CD8-positive, alpha-beta memory T cell (primary cell): ENCODE measurements at regions not wholly inside any gene's neighbourhood (a gene's known extent, or its start where the extent isn't known, plus 50 kb on each side); places are given as distances from the start of the nearest gene placed in this dataset.

Experiments used
- CTCF ChIA-PET: fragments of 350-600 bp; sonication (Branson Sonifier 250); formaldehyde crosslinking; loops from one replicate; lab custom pipeline; 2021; ENCODE audit warnings: antibody characterized with exemption; lab: Charles Lee
- POLR2A ChIA-PET: fragments of 350-600 bp; sonication (Branson Sonifier 250); formaldehyde crosslinking; loops from one replicate; lab custom pipeline; 2021; ENCODE audit warnings: antibody characterized with exemption; lab: Charles Lee
- DNase-seq, 5 donors: peaks; one replicate each; pipeline versions ENCODE4 v3.0.0 to v3.0.0-alpha.2; 2020 to 2022; ENCODE audit warnings: mixed read lengths in 1 of 5
- H3K27ac ChIP-seq: one replicate; pipeline ENCODE4 v1.7.0; 2013; ENCODE audit warnings: low read depth, mild to moderate bottlenecking, low read length, moderate library complexity
- H3K27me3 ChIP-seq: 2 replicates; pipeline ENCODE4 v1.7.0; 2013; ENCODE audit warnings: low read length, mild to moderate bottlenecking; ENCODE audit not compliant: insufficient read depth, poor library complexity, severe bottlenecking
- H3K36me3 ChIP-seq: 2 replicates; pipeline ENCODE4 v1.7.0; 2013; ENCODE audit warnings: mild to moderate bottlenecking, low read length, moderate library complexity; ENCODE audit not compliant: insufficient read depth
- H3K4me1 ChIP-seq: 2 replicates; pipeline ENCODE4 v1.7.0; 2013; ENCODE audit warnings: mild to moderate bottlenecking, low read length, moderate library complexity; ENCODE audit not compliant: insufficient read depth
- H3K4me3 ChIP-seq: 2 replicates; pipeline ENCODE4 v1.7.0; 2013; ENCODE audit warnings: mild to moderate bottlenecking, low read length
- H3K9me3 ChIP-seq: 2 replicates; pipeline ENCODE4 v1.7.0; 2013; ENCODE audit warnings: mild to moderate bottlenecking, low read length
- H3K27ac Mint-ChIP-seq, 8 donors: one replicate each; pipeline ENCODE4 v1.8.0; 2020 to 2021; ENCODE audit warnings: mixed read lengths in 8 of 8, mild to moderate bottlenecking in 6 of 8, inconsistent platforms in 3 of 8, moderate library complexity in 3 of 8
- H3K27me3 Mint-ChIP-seq, 2 donors: one replicate each; pipeline ENCODE4 v1.8.0; 2020 to 2021; ENCODE audit warnings: mixed read lengths in 2 of 2, mild to moderate bottlenecking in 1 of 2, moderate library complexity in 1 of 2
- H3K36me3 Mint-ChIP-seq, 3 donors: one replicate each; pipeline ENCODE4 v1.8.0; 2020 to 2021; ENCODE audit warnings: mixed read lengths in 3 of 3, inconsistent platforms in 1 of 3, mild to moderate bottlenecking in 1 of 3
- H3K4me1 Mint-ChIP-seq, 3 donors: one replicate each; pipeline ENCODE4 v1.8.0; 2020 to 2021; ENCODE audit warnings: mixed read lengths in 3 of 3, inconsistent platforms in 1 of 3, mild to moderate bottlenecking in 1 of 3
- H3K4me3 Mint-ChIP-seq, 7 donors: one replicate each; pipeline ENCODE4 v1.8.0; 2020 to 2021; ENCODE audit warnings: mixed read lengths in 7 of 7, mild to moderate bottlenecking in 6 of 7, moderate library complexity in 4 of 7, inconsistent platforms in 2 of 7
- H3K9me3 Mint-ChIP-seq, 5 donors: one replicate each; pipeline ENCODE4 v1.8.0; 2020 to 2022; ENCODE audit warnings: mixed read lengths in 5 of 5, mild to moderate bottlenecking in 3 of 5, moderate library complexity in 2 of 5, inconsistent platforms in 1 of 5

DNA sequence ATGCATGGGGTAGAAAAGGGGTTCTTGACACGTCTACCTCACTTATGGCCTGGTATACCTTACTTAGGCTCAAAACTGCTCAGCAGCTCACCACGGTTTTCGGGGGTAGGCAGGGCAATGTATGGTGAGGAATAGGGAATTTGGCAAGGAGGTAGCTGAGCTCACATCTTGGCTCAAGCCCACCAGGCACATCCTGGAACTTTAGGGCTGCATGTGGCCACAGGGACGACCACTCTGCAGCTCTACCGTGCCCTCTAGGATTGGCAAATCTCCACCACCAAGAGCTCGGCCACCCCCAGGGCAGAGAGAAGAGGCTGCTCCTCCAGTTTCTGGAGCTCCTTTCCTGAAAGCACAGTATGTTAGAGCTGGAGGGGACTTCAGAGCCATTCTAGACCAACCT lies 69.7 kb downstream of the MRPL46 start:
- no peaks in the 10 kb centered on the region for H3K4me1 Mint-ChIP-seq
- H3K4me3 Mint-ChIP-seq = no peak overlapping the region
- no peaks in the 10 kb centered on the region for H3K27me3 ChIP-seq
- no peak overlapping the region for H3K27ac Mint-ChIP-seq
- ChIA-PET CTCF (no interaction called here), POLR2A (no interaction called here)
- H3K4me1 ChIP-seq = no peaks in the 10 kb centered on the region
- no peaks in the 10 kb centered on the region for H3K36me3 ChIP-seq
- H3K4me3 ChIP-seq = no peak overlapping the region
- no peak overlapping the region for H3K27ac ChIP-seq
- H3K36me3 Mint-ChIP-seq = no peaks in the 10 kb centered on the region
- H3K9me3 Mint-ChIP-seq = no peaks in the 10 kb centered on the region
- DNase-seq = no peak
- H3K27me3 Mint-ChIP-seq = peaks cover 5 to 7% of the 10 kb centered on the region in 2 donors
- H3K9me3 ChIP-seq = no peaks in the 10 kb centered on the region

DNA sequence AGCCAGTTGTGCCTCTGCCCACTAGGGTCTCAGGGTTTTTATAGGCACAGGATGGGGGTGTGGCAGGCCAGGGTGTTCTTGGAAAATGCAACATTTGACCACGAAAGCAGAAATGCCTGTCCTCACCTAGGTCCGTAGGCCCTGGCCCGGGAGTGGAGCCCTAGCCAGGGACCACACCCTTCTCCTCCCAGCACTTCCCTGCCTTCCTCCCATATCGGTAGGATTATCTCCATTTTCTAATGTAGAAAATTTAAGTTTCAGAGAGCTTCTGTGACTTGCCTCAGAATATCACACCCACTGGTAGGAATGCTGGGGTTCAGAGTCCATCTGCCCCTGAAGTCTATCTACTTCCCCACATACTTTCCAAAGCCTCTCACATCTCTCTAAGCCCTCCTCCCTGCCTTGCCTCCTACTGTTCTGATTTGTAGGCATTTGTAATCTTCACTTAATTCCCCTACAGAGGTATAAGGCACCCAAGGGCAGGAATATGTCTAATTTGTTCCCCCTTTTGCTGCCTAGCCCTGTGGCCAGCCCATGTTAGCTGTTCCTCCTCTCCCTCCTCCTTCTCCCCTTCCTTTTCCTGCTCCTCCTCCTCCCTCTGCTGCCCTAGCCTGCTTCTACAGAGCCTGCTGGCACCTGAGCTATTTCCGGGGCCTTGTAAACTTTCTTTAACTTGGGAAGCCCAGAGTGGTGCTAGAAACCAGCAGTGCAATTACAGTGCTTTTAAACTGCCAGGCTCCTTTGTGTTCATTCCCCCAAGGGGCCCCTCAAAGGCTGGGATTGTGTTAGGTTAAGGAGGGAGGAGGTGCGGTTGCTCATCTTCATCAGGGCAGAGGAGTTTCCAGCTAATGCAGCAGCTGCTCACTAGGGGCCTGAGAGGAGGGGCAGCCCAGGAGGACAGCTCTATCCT lies 71.1 kb downstream of the MRPL46 start:
- Mint-ChIP-seq H3K27ac (no peak overlapping the region), H3K4me1 (no peaks in the 10 kb centered on the region), H3K27me3 (peaks cover 6 to 7% of the 10 kb centered on the region in 2 donors), H3K4me3 (no peak overlapping the region), H3K36me3 (no peaks in the 10 kb centered on the region), H3K9me3 (no peaks in the 10 kb centered on the region)
- H3K27me3 ChIP-seq = no peaks in the 10 kb centered on the region
- H3K27ac ChIP-seq = no peak overlapping the region
- CTCF ChIA-PET = no interaction called here
- H3K9me3 ChIP-seq = no peaks in the 10 kb centered on the region
- no peak overlapping the region for H3K4me3 ChIP-seq
- no peaks in the 10 kb centered on the region for H3K4me1 ChIP-seq
- no peaks in the 10 kb centered on the region for H3K36me3 ChIP-seq
- POLR2A ChIA-PET = no interaction called here
- DNase-seq = no peak

DNA sequence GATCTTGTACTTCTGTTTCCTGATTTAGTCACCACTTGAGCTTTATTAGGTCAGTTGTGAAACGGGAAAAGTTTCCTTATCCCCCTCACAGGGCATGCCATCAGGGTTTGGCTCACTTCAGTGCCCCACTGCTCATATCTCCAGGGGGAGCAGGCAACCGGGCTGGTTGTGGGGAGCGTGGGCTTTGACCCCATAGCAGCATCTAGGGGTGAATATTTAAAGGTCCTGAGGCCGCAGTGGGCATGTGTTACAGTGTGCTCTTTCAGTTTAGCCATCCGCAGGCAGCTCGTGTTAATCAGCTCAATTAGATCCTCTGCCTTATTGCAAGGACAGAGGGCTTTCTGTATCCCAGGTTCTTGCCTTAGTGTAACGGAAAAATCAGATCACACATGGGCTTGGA lies 71.9 kb downstream of the MRPL46 start:
- Histone ChIP-seq H3K4me1 (no peaks in the 10 kb centered on the region), H3K4me3 (no peak overlapping the region), H3K9me3 (no peaks in the 10 kb centered on the region), H3K36me3 (no peaks in the 10 kb centered on the region), H3K27ac (no peak overlapping the region), H3K27me3 (no peaks in the 10 kb centered on the region)
- Mint-ChIP-seq H3K36me3 (no peaks in the 10 kb centered on the region), H3K4me3 (no peak overlapping the region), H3K27me3 (peaks cover 4 to 8% of the 10 kb centered on the region in 2 donors), H3K4me1 (no peaks in the 10 kb centered on the region), H3K9me3 (no peaks in the 10 kb centered on the region), H3K27ac (no peak overlapping the region)
- ChIA-PET POLR2A (no interaction called here), CTCF (no interaction called here)
- DNase-seq = no peak

DNA sequence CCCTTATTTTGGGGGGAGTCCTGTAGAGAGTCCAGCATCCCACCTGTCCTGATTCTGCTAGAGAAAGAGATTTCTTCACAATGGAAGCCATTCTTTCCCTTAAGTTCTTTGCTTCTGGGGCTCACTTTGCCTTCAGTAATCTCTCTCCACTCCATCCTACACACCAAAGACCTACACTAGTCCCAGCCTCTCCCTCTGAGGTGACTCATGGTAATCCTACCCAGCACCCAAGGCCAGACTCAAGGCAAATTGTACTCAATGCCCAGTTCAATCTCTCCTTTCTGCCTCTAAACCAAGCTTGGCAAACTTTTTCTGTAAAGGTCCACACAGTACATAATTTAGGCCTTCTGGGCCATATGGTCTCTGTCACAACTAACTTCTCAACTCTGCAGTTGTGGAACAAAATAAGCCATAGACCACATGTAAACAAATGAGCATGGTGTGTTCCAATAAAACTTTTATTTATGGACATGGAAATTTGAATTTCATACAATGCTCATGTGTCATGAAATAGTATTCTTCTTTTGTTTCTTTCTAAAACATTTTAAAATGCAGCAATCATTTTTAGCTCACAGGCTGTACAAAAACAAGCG lies 72.5 kb downstream of the MRPL46 start:
- no peaks in the 10 kb centered on the region for H3K36me3 ChIP-seq
- Mint-ChIP-seq H3K9me3 (no peaks in the 10 kb centered on the region), H3K27me3 (peaks cover 7 to 8% of the 10 kb centered on the region in 2 donors), H3K4me3 (no peak overlapping the region), H3K27ac (no peak overlapping the region), H3K4me1 (no peaks in the 10 kb centered on the region), H3K36me3 (no peaks in the 10 kb centered on the region)
- H3K27me3 ChIP-seq = no peaks in the 10 kb centered on the region
- no peak for DNase-seq
- ChIA-PET POLR2A (no interaction called here), CTCF (no interaction called here)
- no peaks in the 10 kb centered on the region for H3K9me3 ChIP-seq
- H3K27ac ChIP-seq = no peak overlapping the region
- H3K4me1 ChIP-seq = no peaks in the 10 kb centered on the region
- H3K4me3 ChIP-seq = no peak overlapping the region

DNA sequence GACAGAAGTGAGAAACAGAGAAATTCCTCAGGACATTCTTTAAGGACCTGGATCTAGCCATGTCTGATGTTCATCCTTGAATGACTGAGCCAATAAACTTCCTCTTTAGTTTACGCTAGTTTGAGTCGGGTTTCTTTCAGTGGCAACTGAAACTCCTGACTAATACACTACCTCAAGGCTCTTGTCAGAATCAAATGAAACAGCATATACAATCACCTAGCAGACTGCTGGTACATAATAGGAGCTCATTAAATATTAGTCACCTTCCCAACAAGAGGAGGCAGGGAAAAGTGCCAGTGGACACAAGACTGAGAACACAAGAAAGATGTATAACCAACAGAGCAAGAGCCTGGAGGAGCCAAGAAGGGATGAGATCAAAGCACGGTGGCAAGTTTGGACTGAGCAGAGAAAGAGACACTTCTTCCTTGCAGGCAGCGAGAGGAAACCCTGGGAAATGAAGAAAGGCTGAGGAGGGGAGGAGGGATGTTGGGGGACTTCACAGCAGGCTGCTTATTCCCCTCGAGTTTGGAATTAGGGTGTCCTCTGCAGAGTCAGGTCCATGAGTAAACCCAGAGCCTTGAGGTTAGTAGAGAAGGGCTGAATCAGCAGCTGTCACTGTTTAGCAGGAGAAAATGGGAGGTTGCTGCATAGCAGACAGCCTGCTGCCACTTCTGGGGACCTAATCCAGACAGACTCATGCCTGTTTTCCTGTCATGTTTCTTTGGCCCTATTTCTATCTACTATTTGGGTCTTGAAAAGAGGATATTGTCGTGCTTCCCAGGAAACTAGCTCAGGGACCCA lies 73.3 kb downstream of the MRPL46 start:
- Histone ChIP-seq H3K4me3 (no peak overlapping the region), H3K4me1 (no peaks in the 10 kb centered on the region), H3K36me3 (no peaks in the 10 kb centered on the region), H3K9me3 (no peaks in the 10 kb centered on the region), H3K27me3 (no peaks in the 10 kb centered on the region), H3K27ac (no peak overlapping the region)
- H3K4me1 Mint-ChIP-seq = no peaks in the 10 kb centered on the region
- H3K27ac Mint-ChIP-seq = no peak overlapping the region
- ChIA-PET CTCF (no interaction called here), POLR2A (no interaction called here)
- H3K9me3 Mint-ChIP-seq = no peaks in the 10 kb centered on the region
- peaks cover 8 to 9% of the 10 kb centered on the region in 2 donors for H3K27me3 Mint-ChIP-seq
- no peaks in the 10 kb centered on the region for H3K36me3 Mint-ChIP-seq
- H3K4me3 Mint-ChIP-seq = no peak overlapping the region
- no peak for DNase-seq

DNA sequence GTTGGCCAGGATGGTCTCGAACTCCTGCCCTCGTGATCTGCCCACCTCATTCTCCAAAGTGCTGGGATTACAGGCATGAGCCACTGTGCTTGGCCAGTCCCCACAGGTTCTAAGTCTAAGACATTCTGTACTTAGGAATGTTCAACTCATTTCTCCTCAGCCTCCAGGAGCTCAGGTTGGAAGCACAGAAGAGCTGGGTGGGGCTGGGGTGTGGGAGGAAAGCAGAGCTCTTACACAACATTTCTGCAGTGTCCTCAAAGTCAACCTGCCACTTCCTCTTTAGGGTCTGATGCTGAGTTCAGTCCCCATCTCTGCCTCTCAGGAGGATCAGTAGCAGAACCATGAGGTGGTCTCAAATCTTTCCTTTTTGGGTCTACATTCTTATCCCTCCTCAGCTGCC lies 75.5 kb downstream of the MRPL46 start:
- Mint-ChIP-seq H3K4me3 (no peak overlapping the region), H3K27ac (no peak overlapping the region), H3K4me1 (no peaks in the 10 kb centered on the region), H3K36me3 (peaks cover 0 to 1% (median 0%) of the 10 kb centered on the region in 3 donors), H3K9me3 (peaks cover 0 to 1% (median 0%) of the 10 kb centered on the region in 5 donors), H3K27me3 (peaks cover 9 to 10% of the 10 kb centered on the region in 2 donors)
- Histone ChIP-seq H3K27me3 (no peaks in the 10 kb centered on the region), H3K36me3 (no peaks in the 10 kb centered on the region), H3K4me1 (no peaks in the 10 kb centered on the region), H3K4me3 (no peak overlapping the region), H3K9me3 (no peaks in the 10 kb centered on the region), H3K27ac (no peak overlapping the region)
- POLR2A ChIA-PET = no interaction called here
- no peak for DNase-seq
- CTCF ChIA-PET = no interaction called here

DNA sequence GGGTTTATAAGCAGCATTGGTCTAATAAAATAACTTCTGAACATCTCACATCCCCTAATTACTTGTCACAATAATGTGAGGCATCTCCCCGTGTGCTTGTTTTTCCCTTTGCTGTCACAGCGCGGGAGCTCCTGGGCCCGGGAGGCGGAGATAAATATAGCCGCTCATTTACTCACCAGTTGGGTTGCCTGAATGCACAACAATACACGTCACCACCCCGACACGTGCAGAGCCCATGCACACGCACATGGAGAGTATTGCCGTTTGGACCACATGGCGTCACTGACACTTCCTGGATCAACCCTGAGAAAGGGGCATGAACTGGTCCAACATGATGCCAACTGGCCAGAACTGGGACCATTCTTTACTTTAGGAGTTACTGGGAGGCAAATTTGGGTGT lies 76.2 kb downstream of the MRPL46 start:
- POLR2A ChIA-PET = no interaction called here
- Mint-ChIP-seq H3K9me3 (peaks cover 0 to 2% (median 0%) of the 10 kb centered on the region in 5 donors), H3K4me3 (no peak overlapping the region), H3K4me1 (no peaks in the 10 kb centered on the region), H3K36me3 (peaks cover 0 to 1% (median 0%) of the 10 kb centered on the region in 3 donors), H3K27ac (no peak overlapping the region), H3K27me3 (peaks cover 8 to 9% of the 10 kb centered on the region in 2 donors)
- DNase-seq = no peak
- H3K36me3 ChIP-seq = no peaks in the 10 kb centered on the region
- H3K27me3 ChIP-seq = no peaks in the 10 kb centered on the region
- no peak overlapping the region for H3K27ac ChIP-seq
- no peaks in the 10 kb centered on the region for H3K9me3 ChIP-seq
- H3K4me3 ChIP-seq = no peak overlapping the region
- H3K4me1 ChIP-seq = no peaks in the 10 kb centered on the region
- CTCF ChIA-PET = no interaction called here
